Sciatic nerve (tissue), 2 donors: ENCODE measurements at regions not wholly inside any gene's neighbourhood (a gene's known extent, or its start where the extent isn't known, plus 50 kb on each side); places are given as distances from the start of the nearest gene placed in this dataset.
"Not testable (repeated sequence)": the region's sequence is repeated elsewhere in the genome, so short reads cannot be mapped to it uniquely, and the experiment has no call there.

Experiments
- ATAC-seq: fragments of 200-7000 bp; cut with Tn5 transposase; one replicate; pipeline ENCODE4 v1.9.1; 2020; ENCODE audit warnings: mild to moderate bottlenecking, moderate library complexity
- DNase-seq: peaks from one replicate; pipeline ENCODE4 v3.0.0-alpha.2; 2020; ENCODE audit warnings: low spot score
- intact Hi-C: fragments of 100-400 bp; cut with DNase I; formaldehyde crosslinking; loops from one replicate; pipeline ENCODE4 v1.14.2; 2022
- donor health status: DM: no; HTN: no; CAD: no.
- donor health status: DM: no; HTN: no; CAD: no.

- DNase-seq (no peak), ATAC-seq (no peak)
- intact Hi-C loops: no loop called here
These were observed 1423.7 kb upstream of the PCDH20 start for GRCh38 chr13:62839338-62839737.

- ATAC-seq: no peak
- intact Hi-C loops: no loop called here
- DNase-seq: no peak
These were observed 1423.3 kb upstream of the PCDH20 start for GRCh38 chr13:62838929-62839328.

- no peak for ATAC-seq
- intact Hi-C loops: no loop called here
- no peak for DNase-seq
These were observed 1422.2 kb upstream of the PCDH20 start for GRCh38 chr13:62837895-62838294.

- intact Hi-C loops: no loop called here
- ATAC-seq: no peak
- no peak for DNase-seq
These were observed 1413.8 kb upstream of the PCDH20 start for GRCh38 chr13:62829486-62829885.

GRCh38 chr13:62799931-62800436, 1384.3 kb upstream of the PCDH20 start:
- peak; percentile 56 for ATAC-seq

GRCh38 chr13:62799038-62799535, 1383.4 kb upstream of the PCDH20 start:
- DNase-seq (no peak), ATAC-seq (no peak)
- intact Hi-C loops: no loop called here

More at GRCh38 chr13:62799931-62800436, 1384.3 kb upstream of the PCDH20 start:
- intact Hi-C loops: no loop called here
- DNase-seq: no peak

GRCh38 chr13:62793850-62794249, 1378.2 kb upstream of the PCDH20 start:
- DNase-seq (no peak), ATAC-seq (no peak)
- intact Hi-C loops: no loop called here

- ATAC-seq (no peak), DNase-seq (no peak)
- intact Hi-C loops: no loop called here
These were observed 1366.2 kb upstream of the PCDH20 start for GRCh38 chr13:62781866-62782265.

GRCh38 chr13:62779161-62779560, 1363.5 kb upstream of the PCDH20 start:
- DNase-seq (no peak), ATAC-seq (no peak)
- intact Hi-C loops: no loop called here

- DNase-seq (no peak), ATAC-seq (no peak)
- intact Hi-C loops: no loop called here
These were observed 1351.8 kb upstream of the PCDH20 start for GRCh38 chr13:62767473-62767872.

- intact Hi-C loops: no loop called here
- no peak for DNase-seq
- no peak for ATAC-seq
These were observed 1345.1 kb upstream of the PCDH20 start for GRCh38 chr13:62760724-62761123.

- ATAC-seq (no peak), DNase-seq (no peak)
- intact Hi-C loops: no loop called here
These were observed 1332.0 kb upstream of the PCDH20 start for GRCh38 chr13:62747629-62748028.

- DNase-seq: no peak
- ATAC-seq: no peak
- intact Hi-C loops: no loop called here
These were observed 1331.5 kb upstream of the PCDH20 start for GRCh38 chr13:62747152-62747551.

GRCh38 chr13:62729746-62730145, 1314.1 kb upstream of the PCDH20 start:
- intact Hi-C loops, DNase-seq, ATAC-seq: not testable (repeated sequence)

GRCh38 chr13:62721893-62722292, 1306.2 kb upstream of the PCDH20 start:
- no peak for DNase-seq
- no peak for ATAC-seq
- intact Hi-C loops: no loop called here

GRCh38 chr13:62711948-62712347, 1296.3 kb upstream of the PCDH20 start:
- ATAC-seq, DNase-seq, intact Hi-C loops: not testable (repeated sequence)

GRCh38 chr13:62710787-62711186, 1295.1 kb upstream of the PCDH20 start:
- intact Hi-C loops: no loop called here
- ATAC-seq (no peak), DNase-seq (no peak)

- DNase-seq (no peak), ATAC-seq (no peak)
- intact Hi-C loops: no loop called here
These were observed 1290.4 kb upstream of the PCDH20 start for GRCh38 chr13:62706048-62706447.

- intact Hi-C loops: no loop called here
- DNase-seq (no peak), ATAC-seq (no peak)
These were observed 1289.2 kb upstream of the PCDH20 start for GRCh38 chr13:62704875-62705274.

- intact Hi-C loops: no loop called here
- DNase-seq (no peak), ATAC-seq (no peak)
These were observed 1286.9 kb upstream of the PCDH20 start for GRCh38 chr13:62702502-62702901.

GRCh38 chr13:62697701-62698100, 1282.1 kb upstream of the PCDH20 start:
- ATAC-seq: no peak
- no peak for DNase-seq
- intact Hi-C loops: no loop called here
